ENCODE measurements at regions not wholly inside any gene's neighbourhood (a gene's known extent, or its start where the extent isn't known, plus 50 kb on each side); places are given as distances from the start of the nearest gene placed in this dataset.

GRCh38 chr4:41446981-41447725 is 90.8 kb upstream of the LIMCH1 start:
- no peak for TF ChIP-seq CTCF (IDR thresholded peaks at IDR 0.05; ENCODE audit: low read depth, low read length, missing input control)
- TF ChIP-seq YY1 (IDR thresholded peaks at IDR 0.05) = no peak
- no peak for TF ChIP-seq HNF4A (conservative IDR thresholded peaks at IDR 0.05)
- TF ChIP-seq RAD21 (IDR thresholded peaks at IDR 0.05) = no peak
- no peak for TF ChIP-seq HNF4G (IDR thresholded peaks at IDR 0.05)
- TF ChIP-seq MAX (IDR thresholded peaks at IDR 0.05) = no peak
- TF ChIP-seq ZBTB33 (IDR thresholded peaks at IDR 0.05) = no peak
- TF ChIP-seq JUND (IDR thresholded peaks at IDR 0.05) = no peak
- TF ChIP-seq REST (IDR thresholded peaks at IDR 0.05) = no peak
- TF ChIP-seq FOXA2 (IDR thresholded peaks at IDR 0.05) = no peak
- no peak for TF ChIP-seq TAF1 (conservative IDR thresholded peaks at IDR 0.05)
- no peak for TF ChIP-seq GABPA (IDR thresholded peaks at IDR 0.05 in 1 of 2, conservative IDR thresholded peaks at IDR 0.05 in 1 of 2)
- TF ChIP-seq EGR1 (IDR thresholded peaks at IDR 0.05; ENCODE audit: low read depth in 2 of 2) = no peak
- no peak for TF ChIP-seq NR2F2 (IDR thresholded peaks at IDR 0.05)
- TF ChIP-seq RXRA (IDR thresholded peaks at IDR 0.05) = no peak
- no peak for TF ChIP-seq SP1 (IDR thresholded peaks at IDR 0.05)
- TF ChIP-seq FOXA1 (IDR thresholded peaks at IDR 0.05) = no peak
- TF ChIP-seq ATF3 (IDR thresholded peaks at IDR 0.05) = no peak
- no peak for DNase-seq (ENCODE audit: low spot score)
- WGBS = 96% methylated on average over 11 of the region's 11 CpGs
- H3K36me3 ChIP-seq (ENCODE audit: control insufficient read depth in 4 of 4, insufficient read depth in 3 of 4, low read depth in 1 of 4, low read length in 3 of 4) = no peaks in the 10 kb centered on the region
- no peak overlapping the region for H3K4me3 ChIP-seq (ENCODE audit: low read depth in 1 of 3, low read length in 3 of 3)
- peaks cover 1 to 23% (median 17%) of the 10 kb centered on the region in 4 donors for H3K4me1 ChIP-seq (ENCODE audit: control insufficient read depth in 4 of 4, insufficient read depth in 4 of 4, low read length in 3 of 4)
- no peak overlapping the region for H3K27ac ChIP-seq (ENCODE audit: low read depth in 1 of 2, low read length in 2 of 2)
- no peaks in the 10 kb centered on the region for H3K9me3 ChIP-seq (ENCODE audit: control insufficient read depth in 4 of 4, low read length in 3 of 4)
- H3K27me3 ChIP-seq (ENCODE audit: control insufficient read depth in 4 of 4, insufficient read depth in 4 of 4, low read length in 3 of 4) = no peaks in the 10 kb centered on the region
- no peak overlapping the region for H3K9ac ChIP-seq (ENCODE audit: low read depth in 1 of 2, low read length in 2 of 2)
